Glutamatergic neuron (in vitro differentiated cells): ENCODE measurements at regions not wholly inside any gene's neighbourhood (a gene's known extent, or its start where the extent isn't known, plus 50 kb on each side); places are given as distances from the start of the nearest gene placed in this dataset.

ENCODE experiments used
- DNase-seq: peaks from one replicate; pipeline ENCODE4 v3.0.0; 2022
- H3K27ac Mint-ChIP-seq: one replicate; pipeline ENCODE4 v1.8.0; 2020; ENCODE audit warnings: mild to moderate bottlenecking, mixed read lengths, inconsistent platforms; ENCODE audit not compliant: unreplicated experiment
- H3K27me3 Mint-ChIP-seq: one replicate; pipeline ENCODE4 v1.8.0; 2020; ENCODE audit warnings: mild to moderate bottlenecking, moderate library complexity, mixed read lengths, inconsistent platforms; ENCODE audit not compliant: unreplicated experiment
- H3K36me3 Mint-ChIP-seq: one replicate; pipeline ENCODE4 v1.8.0; 2020; ENCODE audit warnings: mild to moderate bottlenecking, mixed read lengths, inconsistent platforms; ENCODE audit not compliant: unreplicated experiment
- H3K4me1 Mint-ChIP-seq: one replicate; pipeline ENCODE4 v1.8.0; 2020; ENCODE audit warnings: mild to moderate bottlenecking, low read depth, mixed read lengths, inconsistent platforms; ENCODE audit not compliant: unreplicated experiment
- H3K4me3 Mint-ChIP-seq: one replicate; pipeline ENCODE4 v1.8.0; 2020; ENCODE audit warnings: mild to moderate bottlenecking, mixed read lengths, inconsistent platforms; ENCODE audit not compliant: unreplicated experiment
- H3K9me3 Mint-ChIP-seq: one replicate; pipeline ENCODE4 v1.8.0; 2020; ENCODE audit warnings: mild to moderate bottlenecking, moderate library complexity, mixed read lengths, inconsistent platforms; ENCODE audit not compliant: unreplicated experiment
- TF ChIP-seq, protein P1 (sequence below): fragments of 200-600 bp; sonication (generic); IDR thresholded peaks from one replicate; pipeline ENCODE4 v1.5.0; 2021; ENCODE audit not compliant: partially characterized antibody, unreplicated experiment

DNA sequence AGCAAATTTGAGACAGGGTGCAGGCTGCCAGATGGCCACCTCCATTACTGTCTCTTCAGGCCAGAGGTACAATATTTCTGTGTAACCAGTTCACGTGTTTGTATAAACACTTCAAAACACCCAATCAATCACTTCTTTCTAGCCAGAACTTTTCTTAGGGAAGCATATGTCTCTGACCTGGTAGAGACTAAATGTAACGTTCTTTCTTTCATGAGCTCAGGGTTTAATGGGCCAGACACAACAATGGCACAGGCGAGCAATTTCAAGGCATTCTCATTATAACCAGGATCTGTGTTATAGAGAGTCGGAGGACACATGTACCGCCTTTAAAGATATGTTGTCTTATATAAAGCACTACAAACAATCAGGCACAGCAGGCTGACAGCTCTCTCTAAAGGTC lies 1846.4 kb upstream of the PIK3C3 start:
- TF ChIP-seq, protein P1, sequence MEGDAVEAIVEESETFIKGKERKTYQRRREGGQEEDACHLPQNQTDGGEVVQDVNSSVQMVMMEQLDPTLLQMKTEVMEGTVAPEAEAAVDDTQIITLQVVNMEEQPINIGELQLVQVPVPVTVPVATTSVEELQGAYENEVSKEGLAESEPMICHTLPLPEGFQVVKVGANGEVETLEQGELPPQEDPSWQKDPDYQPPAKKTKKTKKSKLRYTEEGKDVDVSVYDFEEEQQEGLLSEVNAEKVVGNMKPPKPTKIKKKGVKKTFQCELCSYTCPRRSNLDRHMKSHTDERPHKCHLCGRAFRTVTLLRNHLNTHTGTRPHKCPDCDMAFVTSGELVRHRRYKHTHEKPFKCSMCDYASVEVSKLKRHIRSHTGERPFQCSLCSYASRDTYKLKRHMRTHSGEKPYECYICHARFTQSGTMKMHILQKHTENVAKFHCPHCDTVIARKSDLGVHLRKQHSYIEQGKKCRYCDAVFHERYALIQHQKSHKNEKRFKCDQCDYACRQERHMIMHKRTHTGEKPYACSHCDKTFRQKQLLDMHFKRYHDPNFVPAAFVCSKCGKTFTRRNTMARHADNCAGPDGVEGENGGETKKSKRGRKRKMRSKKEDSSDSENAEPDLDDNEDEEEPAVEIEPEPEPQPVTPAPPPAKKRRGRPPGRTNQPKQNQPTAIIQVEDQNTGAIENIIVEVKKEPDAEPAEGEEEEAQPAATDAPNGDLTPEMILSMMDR: no peak
- H3K27me3 Mint-ChIP-seq: no peaks in the 10 kb centered on the region
- H3K9me3 Mint-ChIP-seq: peaks cover 2% of the 10 kb centered on the region
- H3K27ac Mint-ChIP-seq: no peak overlapping the region
- H3K4me3 Mint-ChIP-seq: no peak overlapping the region
- peaks cover 6% of the 10 kb centered on the region for H3K4me1 Mint-ChIP-seq
- H3K36me3 Mint-ChIP-seq: no peaks in the 10 kb centered on the region
- no peak for DNase-seq

DNA sequence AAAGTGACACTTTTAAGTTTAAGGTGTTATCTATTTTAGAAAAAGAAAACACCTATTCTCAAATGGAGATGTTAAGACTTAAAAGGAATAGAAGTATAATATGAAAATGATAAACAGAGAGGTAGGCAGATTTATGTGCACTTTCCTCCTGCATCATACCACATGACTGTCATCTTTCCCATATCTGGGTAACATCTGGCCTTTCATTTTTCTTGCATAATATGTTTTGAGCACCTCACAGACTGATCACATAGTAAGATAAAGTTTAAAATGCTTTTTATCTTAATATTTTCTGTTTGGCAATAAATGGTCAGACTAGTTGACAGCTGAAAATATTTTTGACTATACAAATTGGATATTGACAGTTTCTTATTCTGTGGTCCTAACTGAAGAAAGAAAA lies 1852.1 kb upstream of the PIK3C3 start:
- no peak for DNase-seq
- no peaks in the 10 kb centered on the region for H3K27me3 Mint-ChIP-seq

DNA sequence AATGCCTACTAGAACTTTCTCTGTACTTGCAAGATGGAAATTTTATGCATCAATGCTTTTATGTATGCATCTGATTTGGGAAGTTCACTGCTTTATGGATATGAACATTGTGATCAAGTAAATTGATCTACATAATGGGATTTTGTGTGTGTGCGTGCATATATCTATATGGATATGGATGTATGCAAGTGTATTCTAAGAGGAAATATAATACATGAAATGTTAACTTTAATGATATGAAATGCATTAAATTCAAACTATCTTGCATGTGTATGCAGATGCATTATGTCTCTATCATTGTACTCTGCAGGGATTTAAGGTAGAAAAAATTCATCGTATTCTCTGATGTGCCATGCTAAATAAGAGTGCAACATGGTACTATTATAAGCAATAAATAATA lies 1855.4 kb upstream of the PIK3C3 start:
- Mint-ChIP-seq H3K36me3 (no peaks in the 10 kb centered on the region), H3K27me3 (no peaks in the 10 kb centered on the region), H3K4me1 (no peaks in the 10 kb centered on the region), H3K4me3 (no peak overlapping the region), H3K27ac (no peak overlapping the region), H3K9me3 (peaks cover 2% of the 10 kb centered on the region)
- TF ChIP-seq, protein P1: no peak
- DNase-seq: no peak

More for the DNA sequence above, 1852.1 kb upstream of the PIK3C3 start:
- no peak overlapping the region for H3K27ac Mint-ChIP-seq
- H3K4me3 Mint-ChIP-seq: no peak overlapping the region
- TF ChIP-seq, protein P1: no peak
- no peaks in the 10 kb centered on the region for H3K36me3 Mint-ChIP-seq
- no peaks in the 10 kb centered on the region for H3K9me3 Mint-ChIP-seq
- no peaks in the 10 kb centered on the region for H3K4me1 Mint-ChIP-seq

DNA sequence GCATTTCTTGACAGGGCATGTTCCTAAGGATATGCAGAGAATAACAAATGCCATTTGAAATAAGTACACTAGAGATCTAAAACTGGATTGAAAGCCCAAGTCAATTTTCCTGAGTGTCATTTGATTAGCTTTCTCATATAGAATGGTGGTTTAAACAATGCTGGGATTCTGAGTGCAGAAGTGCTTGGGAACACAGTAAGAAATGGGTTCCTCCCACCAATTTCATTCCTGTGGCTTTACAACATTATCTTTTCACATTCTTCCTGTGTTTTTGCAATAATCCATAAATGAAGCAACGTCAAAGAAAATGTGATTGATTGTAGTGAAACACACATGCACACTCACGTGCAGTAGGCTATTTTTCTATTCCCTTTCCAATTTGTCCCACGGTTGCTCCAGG lies 1858.4 kb upstream of the PIK3C3 start:
- H3K36me3 Mint-ChIP-seq: no peaks in the 10 kb centered on the region
- no peak overlapping the region for H3K27ac Mint-ChIP-seq
- no peak overlapping the region for H3K4me3 Mint-ChIP-seq

DNA sequence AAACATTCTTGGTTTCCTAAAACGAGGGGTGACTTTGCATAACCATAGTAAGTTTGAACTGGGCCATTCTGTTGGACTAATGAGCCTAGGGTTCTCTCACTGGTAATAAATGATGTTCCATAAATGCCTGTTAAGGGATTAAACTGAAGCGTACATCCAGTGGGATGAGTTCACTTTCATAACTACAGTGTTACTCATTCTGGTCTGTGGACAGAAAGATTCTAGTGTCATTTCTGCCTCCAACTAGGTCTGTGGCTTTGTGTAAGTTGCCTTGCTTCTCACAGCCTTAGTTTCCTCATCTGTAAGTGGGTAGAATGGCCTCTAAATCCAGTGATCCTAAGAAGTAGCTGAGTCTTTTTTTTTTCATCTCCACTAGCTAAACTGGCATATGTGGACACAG lies 1860.6 kb upstream of the PIK3C3 start:
- H3K27ac Mint-ChIP-seq: no peak overlapping the region
- H3K27me3 Mint-ChIP-seq: no peaks in the 10 kb centered on the region
- H3K36me3 Mint-ChIP-seq: no peaks in the 10 kb centered on the region
- TF ChIP-seq, protein P1: no peak
- no peak overlapping the region for H3K4me3 Mint-ChIP-seq
- peaks cover 2% of the 10 kb centered on the region for H3K9me3 Mint-ChIP-seq
- no peaks in the 10 kb centered on the region for H3K4me1 Mint-ChIP-seq
- no peak for DNase-seq

More for the DNA sequence above, 1858.4 kb upstream of the PIK3C3 start:
- TF ChIP-seq, protein P1: no peak
- no peak for DNase-seq
- Mint-ChIP-seq H3K4me1 (no peaks in the 10 kb centered on the region), H3K27me3 (no peaks in the 10 kb centered on the region), H3K9me3 (peaks cover 2% of the 10 kb centered on the region)
